BJ (cell line): ENCODE measurements at regions not wholly inside any gene's neighbourhood (a gene's known extent, or its start where the extent isn't known, plus 50 kb on each side); places are given as distances from the start of the nearest gene placed in this dataset.

Source experiments
- CTCF ChIA-PET: fragments of 350-600 bp; formaldehyde crosslinking; extraction: SDS; loops from one replicate; lab custom pipeline; 2021; ENCODE audit warnings: antibody characterized with exemption, inconsistent platforms; lab: Yijun Ruan, JAX
- POLR2A ChIA-PET: fragments of 300-600 bp; sonication (Branson Sonifier 250); formaldehyde crosslinking; extraction: SDS; loops from one replicate; lab custom pipeline; 2021; ENCODE audit warnings: antibody characterized with exemption; lab: Charles Lee
- DNase-seq: peaks from one replicate; pipeline ENCODE4 v3.0.0-alpha.2; 2011; ENCODE audit warnings: low read depth
- H3K27me3 ChIP-seq: 2 replicates; pipeline ENCODE4 v1.6.0; 2011; ENCODE audit warnings: low read length; ENCODE audit not compliant: control insufficient read depth, insufficient read depth
- H3K36me3 ChIP-seq: 2 replicates; pipeline ENCODE4 v1.5.1; 2011; ENCODE audit warnings: low read length; ENCODE audit not compliant: control insufficient read depth, insufficient read depth
- H3K4me3 ChIP-seq: 2 replicates; pipeline ENCODE4 v1.5.1; 2011; ENCODE audit warnings: low read depth, mild to moderate bottlenecking, control low read depth, low read length
- CTCF ChIP-seq: IDR thresholded peaks from 2 replicates; pipeline ENCODE4 v1.5.1; 2011; ENCODE audit warnings: low read depth, mild to moderate bottlenecking, control low read depth, inconsistent platforms, low read length, moderate library complexity; ENCODE audit not compliant: insufficient read depth

GRCh38 chr3:83902787-83903533 lies 1055.8 kb upstream of the CADM2 start:
- no peak overlapping the region for H3K4me3 ChIP-seq
- ChIA-PET POLR2A (no interaction called here), CTCF (no interaction called here)
- no peak for TF ChIP-seq CTCF
- H3K27me3 ChIP-seq, result no peaks in the 10 kb centered on the region
- no peak for DNase-seq
- H3K36me3 ChIP-seq, result no peaks in the 10 kb centered on the region

- DNase-seq, result no peak
- CTCF ChIA-PET, result no interaction called here
- POLR2A ChIA-PET, result no interaction called here
- TF ChIP-seq CTCF, result no peak
- Histone ChIP-seq H3K27me3 (no peaks in the 10 kb centered on the region), H3K4me3 (no peak overlapping the region), H3K36me3 (no peaks in the 10 kb centered on the region)
Observed at GRCh38 chr3:83913381-83913780, 1045.4 kb upstream of the CADM2 start.

- ChIA-PET POLR2A (no interaction called here), CTCF (interaction anchor here (1.2 kb wide), 1 partner anchor 25 kb away, joined by 3 read pairs; no protein-coding TSS in a partner anchor)
- Histone ChIP-seq H3K36me3 (no peaks in the 10 kb centered on the region), H3K27me3 (no peaks in the 10 kb centered on the region), H3K4me3 (no peak overlapping the region)
- no peak for DNase-seq
- TF ChIP-seq CTCF, result no peak
Observed at GRCh38 chr3:83926291-83926690, 1032.5 kb upstream of the CADM2 start.

- TF ChIP-seq CTCF, result no peak
- no peaks in the 10 kb centered on the region for H3K36me3 ChIP-seq
- H3K27me3 ChIP-seq, result no peaks in the 10 kb centered on the region
- no peak for DNase-seq
- CTCF ChIA-PET, result no interaction called here
- no peak overlapping the region for H3K4me3 ChIP-seq
- POLR2A ChIA-PET, result no interaction called here
Observed at GRCh38 chr3:83928391-83928790, 1030.4 kb upstream of the CADM2 start.

GRCh38 chr3:83928903-83929302 lies 1029.9 kb upstream of the CADM2 start:
- POLR2A ChIA-PET, result no interaction called here
- CTCF ChIA-PET, result no interaction called here
- Histone ChIP-seq H3K27me3 (no peaks in the 10 kb centered on the region), H3K36me3 (no peaks in the 10 kb centered on the region), H3K4me3 (no peak overlapping the region)
- TF ChIP-seq CTCF, result no peak
- no peak for DNase-seq
